GM19397 (cell line): ENCODE measurements at regions not wholly inside any gene's neighbourhood (a gene's known extent, or its start where the extent isn't known, plus 50 kb on each side); places are given as distances from the start of the nearest gene placed in this dataset.
"Not testable (repeated sequence)": the region's sequence is repeated elsewhere in the genome, so short reads cannot be mapped to it uniquely, and the experiment has no call there.

Source experiments
- ATAC-seq: cut with Tn5 transposase; IDR thresholded peaks from one replicate; pipeline ENCODE4 v1.9.1; 2021; ENCODE audit warnings: mild to moderate bottlenecking, moderate library complexity; ENCODE audit not compliant: unreplicated experiment

GRCh38 chr4:138860357-138860756 is 155.2 kb upstream of the NOCT start:
- ATAC-seq, result not testable (repeated sequence)

DNA sequence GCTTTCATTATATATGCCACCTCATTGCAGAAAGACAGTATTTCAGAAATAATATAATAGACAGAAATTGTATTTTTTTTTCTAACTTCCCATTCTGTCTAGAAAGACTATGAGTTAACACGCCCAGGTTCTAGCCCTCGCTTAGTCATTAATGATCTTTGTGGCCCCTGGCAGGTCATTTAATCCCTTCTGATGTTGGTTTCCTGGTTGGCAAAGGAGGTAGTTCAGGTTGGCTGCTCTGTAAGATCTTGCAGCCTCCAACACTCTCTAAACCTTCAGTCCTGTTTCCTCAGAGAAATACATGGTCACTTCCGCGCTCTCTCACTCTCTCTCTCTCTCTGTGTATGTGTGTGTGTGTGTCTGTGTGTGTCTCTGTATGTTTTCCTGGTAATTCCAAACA is 156.3 kb upstream of the NOCT start:
- ATAC-seq, result no peak

DNA sequence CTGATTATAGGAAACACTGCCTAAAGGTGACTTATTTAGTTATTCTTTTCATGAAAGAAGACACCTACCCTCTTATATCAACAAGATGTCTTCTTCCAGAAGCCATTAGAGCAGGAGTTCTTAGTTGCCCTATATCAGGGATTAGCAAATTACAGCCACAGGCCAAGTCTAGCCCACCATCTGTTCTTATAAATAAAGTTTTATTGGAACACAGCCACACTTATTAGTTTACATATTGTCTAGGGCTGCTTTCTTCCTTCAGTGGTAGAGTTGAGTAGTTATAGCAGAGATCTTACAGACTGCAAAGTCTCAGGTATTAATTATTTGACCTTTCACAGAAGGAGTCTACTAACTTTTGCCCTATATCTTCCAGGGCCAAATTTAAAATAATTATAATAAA is 157.2 kb upstream of the NOCT start:
- ATAC-seq, result no peak

DNA sequence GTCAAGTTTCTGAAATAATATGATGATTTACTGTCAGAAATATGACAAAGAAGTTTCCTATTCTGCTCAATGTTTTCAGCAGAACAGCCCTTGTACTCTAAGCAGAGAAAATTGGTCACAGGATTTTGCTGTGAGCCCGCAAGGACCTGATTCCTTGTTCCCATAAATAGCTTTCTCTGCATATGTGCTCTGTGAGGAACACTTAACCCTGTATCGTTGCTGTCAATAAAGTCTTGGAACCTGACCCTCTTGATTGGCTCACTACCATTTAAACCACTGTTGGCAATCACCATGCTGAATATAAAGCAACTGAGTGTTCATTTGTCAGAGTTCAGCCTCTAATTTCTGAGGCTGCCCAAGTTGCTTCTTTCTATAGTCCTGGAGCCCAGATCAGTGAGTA is 158.2 kb upstream of the NOCT start:
- ATAC-seq, result no peak

GRCh38 chr4:138852681-138853080 is 162.9 kb upstream of the NOCT start:
- ATAC-seq, result no peak

DNA sequence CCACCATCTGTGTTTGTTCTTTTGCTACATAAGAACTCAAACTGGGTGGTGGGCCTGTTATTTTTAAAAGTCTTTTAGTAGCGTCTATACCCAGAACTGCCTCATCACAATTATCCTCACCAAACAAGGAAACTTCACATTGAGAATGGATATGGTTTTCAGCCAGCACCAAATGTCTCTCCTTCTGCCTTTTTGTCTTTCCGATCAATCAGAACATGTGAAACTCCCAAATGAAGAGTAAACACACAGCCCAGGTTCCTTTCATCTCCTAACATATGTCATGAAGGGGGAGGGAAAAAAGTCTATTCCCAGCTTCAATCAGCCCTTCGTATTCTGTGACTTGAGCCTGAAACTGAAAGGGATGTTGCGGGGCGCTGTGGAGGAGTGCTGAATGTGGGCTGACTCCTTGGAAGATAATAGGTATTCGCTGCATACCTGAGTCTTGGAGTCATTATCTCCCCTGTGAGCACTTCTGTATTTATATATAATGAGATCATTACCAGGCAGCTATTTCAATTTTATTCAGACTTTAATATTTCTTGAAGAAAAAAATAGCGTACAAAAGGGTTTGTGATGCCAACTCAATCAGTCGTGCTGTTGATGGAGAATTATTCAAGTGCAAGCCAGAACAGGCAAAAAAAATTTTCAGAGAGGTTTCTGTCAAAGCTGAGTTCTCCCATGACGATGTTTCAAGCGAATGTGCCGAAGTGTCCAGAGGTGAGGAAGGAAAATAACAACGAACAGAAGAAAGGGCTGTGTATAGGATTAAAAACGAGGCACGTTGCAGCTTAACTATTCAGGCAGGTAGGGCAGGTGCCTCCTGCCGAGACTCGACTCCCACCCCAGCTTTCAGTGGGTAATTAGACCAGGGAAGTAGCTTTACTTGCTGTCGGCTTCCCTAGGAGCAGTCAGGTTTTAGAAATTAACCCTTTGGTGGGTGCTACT is 163.9 kb upstream of the NOCT start:
- ATAC-seq, result no peak

DNA sequence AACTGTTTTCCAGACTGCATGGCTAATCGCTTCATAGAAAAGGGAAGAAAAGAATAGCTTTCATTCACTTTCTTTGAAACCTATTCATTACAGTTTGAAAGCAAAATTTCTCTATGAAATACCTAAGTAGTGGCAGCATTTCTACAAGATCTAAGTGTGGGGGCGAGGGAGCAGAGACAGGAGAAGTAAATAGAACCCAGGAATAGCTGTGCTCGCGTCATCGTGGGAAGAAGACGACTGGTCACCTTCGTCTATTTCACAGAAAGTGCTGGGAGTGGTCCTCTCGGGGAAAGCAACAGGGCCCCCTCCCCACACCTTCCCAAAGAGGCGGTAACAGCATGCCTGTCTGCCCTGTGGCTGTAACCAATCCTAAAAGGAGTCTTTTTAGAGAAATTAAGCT is 169.9 kb upstream of the NOCT start:
- no peak for ATAC-seq

- no peak for ATAC-seq
Measured at GRCh38 chr4:138845054-138845453, 170.5 kb upstream of the NOCT start.

GRCh38 chr4:138843616-138844015 is 172.0 kb upstream of the NOCT start:
- no peak for ATAC-seq

GRCh38 chr4:138841343-138841742 is 174.2 kb upstream of the NOCT start:
- ATAC-seq, result no peak

DNA sequence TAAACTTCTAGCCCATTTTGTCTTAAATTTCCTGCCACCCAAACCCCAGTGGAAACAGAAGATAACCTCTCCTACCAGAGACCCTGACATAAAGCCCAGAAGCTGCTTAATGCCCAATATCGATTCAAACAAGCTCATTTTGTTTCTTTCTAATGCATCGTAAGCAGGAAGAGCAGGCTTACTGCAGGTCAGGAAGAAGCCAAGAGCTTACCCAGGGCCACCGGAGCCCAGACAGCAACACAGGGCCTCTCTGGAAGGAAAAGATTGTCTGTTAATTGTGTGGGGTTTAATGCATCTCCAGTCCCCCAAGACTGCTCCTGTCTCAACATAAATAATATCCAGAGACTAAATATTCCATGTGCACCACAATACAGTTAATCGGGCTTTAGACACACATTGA is 177.3 kb upstream of the NOCT start:
- ATAC-seq, result no peak

DNA sequence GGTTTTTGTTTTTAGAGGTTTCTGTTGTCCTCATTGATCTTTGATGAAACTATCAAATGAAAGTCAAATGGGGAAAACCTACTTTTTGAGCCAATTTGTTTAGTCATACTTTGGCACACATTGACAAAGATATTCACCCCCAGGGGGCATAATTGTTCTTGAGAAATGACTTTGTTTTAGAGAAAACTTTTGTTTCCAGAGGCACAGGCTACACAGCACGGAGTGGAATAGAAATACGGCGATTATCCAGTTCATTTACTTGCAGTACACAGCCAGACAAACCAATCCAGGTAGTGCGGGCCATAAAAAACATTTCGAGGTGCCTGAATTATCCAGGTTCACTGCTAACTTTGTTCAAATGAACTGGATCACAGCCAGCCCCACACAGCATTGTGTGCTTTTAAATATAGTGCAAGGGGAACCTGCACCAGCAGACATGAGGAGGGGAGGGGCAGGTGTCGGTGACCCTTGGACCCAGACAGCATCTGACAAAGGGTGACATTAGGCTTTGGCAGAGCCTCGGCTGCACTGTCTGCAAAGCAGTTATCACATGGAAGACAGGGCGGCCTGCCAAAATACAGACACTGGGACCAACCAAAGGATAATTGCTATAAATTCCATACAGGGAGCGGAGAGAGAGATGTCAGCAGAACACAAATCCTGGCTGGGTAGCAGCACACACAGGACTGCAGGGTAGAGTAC is 179.6 kb upstream of the NOCT start:
- no peak for ATAC-seq

DNA sequence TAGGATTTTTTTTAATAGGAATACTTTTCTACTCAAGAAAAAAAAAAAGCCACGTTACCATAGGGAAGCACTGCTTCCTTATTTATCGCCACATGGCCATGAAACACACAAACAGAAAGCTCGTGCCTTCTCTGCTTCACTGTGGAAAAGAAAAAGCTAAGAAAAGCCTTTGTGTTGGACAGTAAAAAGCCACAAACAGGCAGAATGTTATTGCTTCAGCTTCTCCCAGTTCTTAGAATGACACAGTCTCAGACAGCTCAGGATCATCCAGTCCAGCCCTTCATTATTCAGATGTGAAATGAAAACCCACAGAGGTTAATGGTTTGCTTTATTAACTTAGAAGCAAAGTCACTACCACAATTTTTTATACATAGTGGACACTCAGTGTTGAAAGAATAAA is 181.6 kb upstream of the NOCT start:
- peak; percentile 46 for ATAC-seq

GRCh38 chr4:138832563-138832962 is 183.0 kb upstream of the NOCT start:
- no peak for ATAC-seq

DNA sequence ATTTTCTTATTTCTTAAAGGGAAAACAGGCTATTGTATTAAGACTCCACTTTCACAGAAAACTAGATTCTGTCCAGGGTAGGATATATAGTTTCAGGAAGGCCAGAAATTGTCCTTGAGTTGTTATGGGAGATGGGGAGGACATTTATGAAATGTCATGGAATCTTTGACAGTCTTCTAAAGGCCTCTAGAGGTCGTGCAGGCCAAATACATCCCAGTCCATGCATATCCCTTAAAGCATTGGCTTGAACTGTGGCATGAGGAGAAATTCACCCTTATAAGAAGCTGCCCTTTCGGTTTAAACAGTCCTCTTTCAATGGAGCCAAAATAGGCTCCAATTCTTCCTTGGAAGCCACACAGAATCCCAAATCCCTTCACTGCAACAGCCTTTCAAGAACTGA is 183.6 kb upstream of the NOCT start:
- ATAC-seq, result no peak

DNA sequence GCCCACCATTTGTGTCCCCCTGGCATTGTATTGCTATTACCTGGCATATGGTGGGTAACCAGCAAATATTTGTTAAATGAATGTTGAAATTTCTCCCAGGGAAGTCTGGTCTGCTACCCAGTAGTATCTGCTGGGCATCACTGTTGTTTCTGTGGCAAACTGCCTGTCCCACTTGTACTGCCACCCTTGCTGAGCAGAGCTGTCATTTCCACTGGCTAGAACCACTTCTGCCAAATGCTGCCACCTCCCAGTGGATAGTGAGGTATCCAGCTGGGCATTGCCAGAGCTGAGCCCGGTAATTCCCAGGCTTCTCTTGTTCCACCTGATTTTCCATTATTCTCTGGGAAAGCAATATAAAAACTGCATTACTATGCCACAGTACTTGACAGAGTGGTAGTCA is 186.7 kb upstream of the NOCT start:
- no peak for ATAC-seq

DNA sequence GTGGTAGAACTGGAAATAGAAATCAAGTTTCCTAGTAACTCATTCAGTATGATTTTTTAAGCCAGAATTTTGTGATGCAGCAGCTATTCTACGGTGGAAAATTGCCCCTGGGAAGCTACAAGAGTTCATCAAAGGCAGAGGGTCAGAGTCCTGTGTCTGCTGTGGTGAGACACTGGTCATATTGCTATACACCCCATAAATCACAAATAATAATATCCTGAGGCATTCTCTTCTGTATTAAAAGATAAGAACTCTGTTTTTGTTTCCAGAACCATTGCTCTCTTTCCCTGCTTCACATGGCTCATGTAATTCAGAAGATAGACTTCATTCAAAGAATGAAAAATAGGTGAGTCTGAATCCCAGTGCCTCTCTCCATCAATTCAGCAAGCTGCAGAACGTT is 188.8 kb upstream of the NOCT start:
- no peak for ATAC-seq

DNA sequence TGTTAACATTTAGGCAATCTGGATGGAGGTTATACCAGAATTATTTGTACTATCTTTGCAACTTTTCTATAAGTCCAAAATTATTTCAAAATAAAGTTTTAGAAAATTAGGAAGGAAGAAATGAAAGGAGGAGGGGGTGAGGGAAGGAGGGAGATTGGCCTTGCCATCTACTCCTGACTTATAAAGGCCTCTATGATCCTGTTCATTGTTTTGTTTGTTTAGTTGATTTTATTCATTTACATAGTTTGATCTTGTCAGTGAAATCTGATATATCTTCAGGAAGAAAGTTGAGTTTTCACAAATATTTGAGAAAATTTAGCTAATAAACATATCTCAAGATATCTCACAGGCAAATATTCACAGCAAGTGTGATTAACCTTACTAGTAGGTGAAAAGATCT is 189.3 kb upstream of the NOCT start:
- ATAC-seq, result no peak

DNA sequence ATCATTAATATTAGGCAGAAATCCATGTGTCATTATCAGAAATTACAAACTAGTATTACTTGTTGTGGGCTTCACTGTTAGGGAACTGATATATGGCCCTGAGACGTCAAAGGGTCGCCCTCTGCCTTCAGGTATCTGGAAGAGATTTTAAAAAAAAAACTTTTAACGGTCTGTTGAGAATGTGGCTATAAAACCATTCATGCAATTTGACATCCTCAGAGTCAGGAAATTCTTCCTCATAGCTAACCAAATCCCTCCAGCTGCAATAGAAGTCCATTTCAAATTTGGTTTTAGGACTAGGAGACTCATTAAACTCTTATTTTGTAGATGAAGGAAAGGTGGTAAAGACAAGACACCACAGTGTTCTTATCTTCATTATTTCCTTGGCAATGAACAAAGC is 194.2 kb upstream of the NOCT start:
- no peak for ATAC-seq

- ATAC-seq, result no peak
Measured at GRCh38 chr4:138816875-138817274, 198.7 kb upstream of the NOCT start.

DNA sequence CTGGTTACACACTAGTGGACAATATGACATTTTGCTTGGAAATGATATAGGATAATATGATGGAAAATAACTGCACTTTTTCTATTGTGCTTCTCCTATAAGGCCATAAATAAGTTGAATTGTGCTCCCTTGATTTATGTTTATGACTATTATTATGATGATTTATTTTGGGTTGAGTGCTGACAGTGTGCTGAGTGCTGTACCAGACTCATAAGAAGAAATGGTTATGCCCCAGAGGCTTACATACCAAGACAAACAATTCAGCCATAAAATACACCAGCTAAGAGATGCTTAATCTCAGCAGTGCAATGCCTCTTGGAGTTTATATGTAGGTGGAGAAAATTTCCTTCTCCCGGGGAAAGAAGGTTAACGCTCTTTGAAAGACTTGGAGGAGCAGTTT is 199.8 kb upstream of the NOCT start:
- no peak for ATAC-seq

DNA sequence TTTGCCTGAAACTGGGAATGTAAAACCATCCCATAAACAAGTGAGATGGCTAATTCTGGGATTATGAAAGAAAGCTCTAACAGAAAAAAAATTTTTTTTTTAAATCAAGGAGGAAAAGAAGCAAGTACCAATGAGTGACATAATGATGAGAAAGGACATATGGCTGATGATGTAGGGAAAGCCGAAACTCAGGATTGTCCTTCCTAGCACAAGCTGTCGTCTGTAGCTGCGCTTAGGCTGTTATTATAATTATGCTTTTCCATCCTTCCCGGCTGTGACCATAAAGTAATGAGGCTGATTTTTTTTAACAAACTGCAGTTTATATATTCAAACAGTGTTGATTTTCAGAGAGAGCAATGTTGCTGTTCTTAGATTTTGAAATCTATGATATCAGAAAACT is 209.8 kb upstream of the NOCT start:
- ATAC-seq, result no peak
